HG03342 (cell line): ENCODE measurements at regions not wholly inside any gene's neighbourhood (a gene's known extent, or its start where the extent isn't known, plus 50 kb on each side); places are given as distances from the start of the nearest gene placed in this dataset.

Experiments
- ATAC-seq: cut with Tn5 transposase; IDR thresholded peaks from one replicate; pipeline ENCODE4 v1.9.1; 2021; ENCODE audit warnings: mild to moderate bottlenecking, moderate library complexity; ENCODE audit not compliant: unreplicated experiment

GRCh38 chr17:65370669-65371131 is 190.7 kb downstream of the AXIN2 start:
- ATAC-seq, result no peak

- ATAC-seq, result no peak
Observed at GRCh38 chr17:65368341-65368740, 193.1 kb downstream of the AXIN2 start.

GRCh38 chr17:65366102-65366844 is 195.2 kb downstream of the AXIN2 start:
- no peak for ATAC-seq

- ATAC-seq, result no peak
Observed at GRCh38 chr17:65365169-65365568, 196.3 kb downstream of the AXIN2 start.

GRCh38 chr17:65364438-65364837 is 197.0 kb downstream of the AXIN2 start:
- ATAC-seq, result no peak

GRCh38 chr17:65362826-65363225 is 198.6 kb downstream of the AXIN2 start:
- ATAC-seq, result no peak

GRCh38 chr17:65360961-65361552 is 200.4 kb downstream of the AXIN2 start:
- ATAC-seq, result no peak

GRCh38 chr17:65359016-65359415 is 202.4 kb downstream of the AXIN2 start:
- ATAC-seq, result no peak

GRCh38 chr17:65356536-65356935 is 204.9 kb downstream of the AXIN2 start:
- ATAC-seq, result no peak

GRCh38 chr17:65355246-65355645 is 206.2 kb downstream of the AXIN2 start:
- ATAC-seq, result no peak

- no peak for ATAC-seq
Observed at GRCh38 chr17:65349916-65350315, 211.5 kb downstream of the AXIN2 start.

GRCh38 chr17:65346166-65346565 is 209.0 kb downstream of the RGS9 start:
- ATAC-seq, result no peak

- no peak for ATAC-seq
Observed at GRCh38 chr17:65345261-65346005, 208.3 kb downstream of the RGS9 start.

- ATAC-seq, result no peak
Observed at GRCh38 chr17:65340401-65340800, 203.2 kb downstream of the RGS9 start.

GRCh38 chr17:65334406-65334805 is 197.2 kb downstream of the RGS9 start:
- ATAC-seq, result no peak

- no peak for ATAC-seq
Observed at GRCh38 chr17:65332779-65333178, 195.6 kb downstream of the RGS9 start.

- ATAC-seq, result no peak
Observed at GRCh38 chr17:65332375-65332774, 195.2 kb downstream of the RGS9 start.

GRCh38 chr17:65328567-65328966 is 191.4 kb downstream of the RGS9 start:
- ATAC-seq, result no peak

- ATAC-seq, result no peak
Observed at GRCh38 chr17:65324611-65325342, 187.6 kb downstream of the RGS9 start.

- no peak for ATAC-seq
Observed at GRCh38 chr17:65323049-65323448, 185.9 kb downstream of the RGS9 start.

- no peak for ATAC-seq
Observed at GRCh38 chr17:65320820-65321219, 183.7 kb downstream of the RGS9 start.
